CMK (cell line): ENCODE measurements at regions not wholly inside any gene's neighbourhood (a gene's known extent, or its start where the extent isn't known, plus 50 kb on each side); places are given as distances from the start of the nearest gene placed in this dataset.
A peak's percentile ranks its signal among the peaks of the same experiment; 100 is the strongest.

Experiments used
- DNase-seq: peaks from one replicate; pipeline ENCODE4 v3.0.0-alpha.2; 2010; ENCODE audit warnings: low read depth

DNA sequence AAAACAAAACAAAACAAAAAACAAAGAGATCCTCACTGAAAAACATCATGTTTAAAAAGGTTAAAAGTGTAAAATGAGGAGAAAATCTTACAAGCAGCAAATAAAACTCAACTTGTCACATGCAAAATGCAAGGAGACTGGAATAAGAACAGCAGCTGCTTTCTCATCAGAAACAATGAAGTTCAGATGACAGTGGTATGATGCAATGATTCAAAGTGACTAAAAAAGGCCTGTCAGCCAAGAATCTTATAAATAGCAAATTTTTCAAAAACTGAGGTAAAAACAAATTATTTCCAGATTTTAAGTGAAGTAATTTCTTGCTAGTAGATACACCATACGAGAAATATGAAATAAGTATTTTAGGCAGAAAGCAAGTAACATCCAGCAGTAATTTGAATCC lies 68.6 kb upstream of the EPHA3 start:
- DNase-seq: no peak

DNA sequence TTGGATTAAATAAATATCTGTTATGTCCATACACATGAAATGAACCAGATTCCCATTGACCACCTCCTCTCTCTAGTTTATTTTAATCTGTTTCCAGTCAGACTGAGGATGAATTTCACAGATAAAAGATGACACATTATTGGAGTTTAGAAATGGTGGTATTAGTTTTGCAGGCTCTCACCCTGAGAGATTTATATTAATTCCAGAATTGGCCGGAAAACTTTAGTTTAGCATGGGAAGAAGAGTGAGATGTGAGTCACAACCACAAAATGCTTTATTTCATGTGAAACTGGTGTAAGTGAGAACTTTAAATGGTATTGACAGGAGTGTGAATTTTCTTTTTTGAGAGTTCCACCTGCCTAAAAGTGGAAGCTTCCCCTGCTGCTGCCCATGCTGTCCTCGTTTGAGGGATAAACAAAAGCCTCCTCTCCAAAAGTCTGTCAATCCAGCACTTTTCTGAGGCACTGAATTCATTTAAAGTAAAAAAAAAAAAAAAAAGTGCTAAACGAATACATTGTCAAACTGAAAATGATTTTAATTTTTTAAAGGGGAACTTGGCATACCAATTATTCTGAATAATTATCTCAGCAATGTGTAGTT lies 65.1 kb upstream of the EPHA3 start:
- DNase-seq: no peak

DNA sequence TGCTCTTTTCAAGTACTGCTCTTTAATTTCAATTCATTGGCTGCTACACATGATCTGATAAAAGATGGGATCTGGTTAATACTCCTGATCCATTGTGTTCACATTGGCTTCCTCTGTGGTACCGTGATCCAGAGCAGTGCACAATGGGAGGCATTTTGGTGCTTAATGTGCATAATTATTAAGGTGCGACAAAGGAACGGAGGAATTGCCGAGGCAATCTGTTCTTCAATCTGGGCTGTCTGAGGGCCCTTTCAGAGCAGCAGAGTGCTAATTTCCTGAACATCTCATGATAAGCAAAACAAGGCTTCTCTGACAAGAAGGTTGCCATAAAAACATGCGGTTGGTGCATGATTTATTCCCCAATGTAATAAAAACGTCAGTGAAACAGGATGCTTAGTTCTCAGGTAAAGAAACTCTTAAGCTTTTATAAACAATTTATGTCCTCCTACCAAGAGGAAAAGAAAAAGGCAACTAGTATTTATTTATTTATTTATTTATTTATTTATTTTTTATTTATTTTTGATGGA lies 64.0 kb upstream of the EPHA3 start:
- DNase-seq: no peak

DNA sequence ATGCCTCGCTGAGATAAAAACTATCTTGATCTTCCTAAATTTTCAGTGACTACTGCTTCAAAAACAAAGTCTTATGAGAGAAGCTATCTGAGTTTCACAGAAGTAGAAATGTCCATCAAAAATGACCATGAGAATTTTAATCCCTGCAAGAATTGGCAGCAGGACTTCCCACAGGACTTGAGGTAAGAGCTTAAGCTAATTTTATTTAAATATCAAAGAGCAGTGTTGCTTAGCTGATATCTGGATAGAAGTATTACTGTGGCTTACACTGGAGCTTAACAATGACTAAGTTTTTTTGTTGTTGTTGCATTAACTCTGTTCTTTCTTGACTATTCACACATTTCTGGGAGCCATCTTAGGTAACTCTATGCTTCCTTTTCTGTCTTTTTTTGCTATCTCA lies 60.8 kb upstream of the EPHA3 start:
- DNase-seq: no peak

DNA sequence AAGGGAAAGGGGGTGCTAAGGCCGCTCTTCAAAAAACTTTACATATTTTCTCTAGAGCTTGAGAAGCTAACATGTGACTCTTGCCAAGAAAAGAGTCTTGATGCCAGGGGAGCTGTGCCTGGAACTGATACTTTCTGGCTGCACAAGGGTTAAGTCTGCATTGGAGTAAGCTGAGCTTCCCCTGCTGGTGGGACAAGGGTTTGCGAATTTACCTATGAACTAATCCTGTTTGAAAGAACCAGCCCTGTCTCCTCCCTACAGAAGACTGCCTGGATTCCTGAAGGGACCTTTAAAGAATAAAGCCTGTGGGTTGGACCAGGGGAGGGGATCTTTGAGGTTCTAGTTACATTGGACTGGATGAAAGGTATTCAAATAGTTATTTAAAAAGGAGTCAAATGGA lies 58.3 kb upstream of the EPHA3 start:
- DNase-seq: no peak

DNA sequence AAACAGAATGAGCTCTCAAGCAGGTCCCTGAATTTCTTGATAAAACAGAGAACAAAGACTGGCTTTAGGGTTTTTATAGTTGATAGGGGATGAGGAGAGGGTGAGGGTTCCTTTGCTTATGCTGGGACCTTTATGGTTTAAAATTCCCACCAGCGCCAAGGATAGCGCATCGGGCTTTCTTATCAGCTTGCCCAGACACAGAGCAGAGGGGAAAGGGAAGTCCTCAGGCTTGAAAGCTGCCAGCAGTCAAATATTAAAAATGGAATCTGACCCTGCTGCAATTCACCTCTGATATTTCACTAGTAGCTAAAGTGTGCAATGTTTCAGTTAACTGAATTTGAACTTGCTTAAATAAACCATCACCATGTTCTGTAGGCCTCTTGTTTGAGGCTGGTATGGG lies 55.0 kb upstream of the EPHA3 start:
- peak; percentile 30 for DNase-seq

DNA sequence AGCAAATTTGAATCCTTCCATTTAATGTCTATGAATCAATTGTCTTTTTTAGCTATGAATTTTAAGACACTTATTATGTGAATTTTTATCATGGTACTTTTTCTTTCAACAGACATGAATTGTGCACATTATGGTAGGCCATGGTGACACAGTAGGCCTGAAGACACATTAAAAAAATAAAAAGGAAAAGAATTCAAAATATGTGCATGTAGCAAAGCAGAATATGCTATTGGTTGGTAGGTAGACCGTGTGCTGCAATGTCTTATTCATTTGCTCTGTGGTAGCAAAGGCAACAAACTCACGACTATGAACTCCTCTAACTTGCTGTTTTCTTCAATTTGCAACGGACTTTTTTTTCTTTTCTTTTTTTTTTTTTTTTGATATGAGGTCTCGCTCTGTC lies 50.0 kb upstream of the EPHA3 start:
- no peak for DNase-seq
